Stimulated activated CD8-positive, alpha-beta memory T cell treated with anti-CD3 and anti-CD28 coated beads, Interleukin-15, amount 100 ng/mL, for 24 hours (primary cell): ENCODE measurements at regions not wholly inside any gene's neighbourhood (a gene's known extent, or its start where the extent isn't known, plus 50 kb on each side); places are given as distances from the start of the nearest gene placed in this dataset.
"Not testable (repeated sequence)": the region's sequence is repeated elsewhere in the genome, so short reads cannot be mapped to it uniquely, and the experiment has no call there.

Experiments
- DNase-seq: peaks from one replicate; pipeline ENCODE4 v3.0.0-alpha.2; 2020; ENCODE audit warnings: low read depth

DNA sequence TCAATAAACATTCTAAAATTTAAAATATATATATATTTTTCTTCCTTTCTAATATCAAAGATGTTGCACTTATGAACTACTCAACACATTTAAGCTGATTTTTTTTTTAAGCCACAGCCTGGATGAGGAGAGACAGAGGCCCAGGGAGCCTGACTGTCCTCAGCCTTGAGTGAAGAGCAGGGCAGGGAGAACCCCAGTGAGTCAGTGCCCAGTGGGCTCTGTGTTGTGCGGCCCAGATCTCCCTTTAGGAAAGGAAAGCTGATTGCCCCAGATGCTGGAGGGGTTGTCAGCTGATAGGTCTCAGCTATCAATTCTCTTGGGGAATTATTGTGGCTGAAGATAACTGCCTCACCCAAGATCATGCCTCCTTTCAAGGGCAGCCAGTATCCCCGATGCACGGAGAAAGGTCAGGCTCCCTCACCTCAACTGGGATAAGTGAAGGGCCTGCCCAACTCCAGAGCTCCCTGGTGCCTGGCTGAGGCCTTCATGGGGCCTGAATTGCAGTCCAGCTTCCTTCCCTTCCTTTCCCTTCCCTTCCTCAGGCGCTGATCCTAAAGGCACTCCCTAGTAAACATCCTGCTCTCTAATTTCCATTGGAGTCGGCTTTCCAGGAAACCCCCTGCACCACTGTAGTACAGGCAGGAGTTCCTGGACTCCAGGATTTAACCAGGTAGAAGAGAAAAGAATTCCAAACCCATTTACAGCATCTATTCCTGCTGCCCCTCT is 106.9 kb upstream of the ATL2 start:
- no peak for DNase-seq

DNA sequence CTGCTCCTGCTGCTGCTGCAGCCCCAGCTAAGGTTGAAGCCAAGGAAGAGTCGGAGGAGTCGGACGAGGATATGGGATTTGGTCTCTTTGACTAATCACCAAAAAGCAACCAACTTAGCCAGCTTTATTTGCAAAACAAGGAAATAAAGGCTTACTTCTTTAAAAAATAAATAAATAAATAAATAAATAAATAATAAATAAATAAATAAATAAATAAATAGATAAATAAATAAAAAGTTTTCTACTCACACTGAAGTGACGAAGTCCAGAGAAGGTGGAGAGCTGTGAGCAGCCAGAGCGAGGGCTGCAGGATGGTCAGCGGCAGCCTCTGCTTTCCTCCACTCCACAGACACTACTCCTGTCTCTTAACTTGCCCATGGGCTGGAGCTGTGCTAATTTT is 105.6 kb upstream of the ATL2 start:
- DNase-seq = not testable (repeated sequence)

- no peak for DNase-seq
These were observed 103.5 kb upstream of the ATL2 start for GRCh38 chr2:38480617-38481016.

- no peak for DNase-seq
These were observed 99.9 kb upstream of the ATL2 start for GRCh38 chr2:38477006-38477405.

- DNase-seq = no peak
These were observed 98.5 kb upstream of the ATL2 start for GRCh38 chr2:38475567-38475881.

DNA sequence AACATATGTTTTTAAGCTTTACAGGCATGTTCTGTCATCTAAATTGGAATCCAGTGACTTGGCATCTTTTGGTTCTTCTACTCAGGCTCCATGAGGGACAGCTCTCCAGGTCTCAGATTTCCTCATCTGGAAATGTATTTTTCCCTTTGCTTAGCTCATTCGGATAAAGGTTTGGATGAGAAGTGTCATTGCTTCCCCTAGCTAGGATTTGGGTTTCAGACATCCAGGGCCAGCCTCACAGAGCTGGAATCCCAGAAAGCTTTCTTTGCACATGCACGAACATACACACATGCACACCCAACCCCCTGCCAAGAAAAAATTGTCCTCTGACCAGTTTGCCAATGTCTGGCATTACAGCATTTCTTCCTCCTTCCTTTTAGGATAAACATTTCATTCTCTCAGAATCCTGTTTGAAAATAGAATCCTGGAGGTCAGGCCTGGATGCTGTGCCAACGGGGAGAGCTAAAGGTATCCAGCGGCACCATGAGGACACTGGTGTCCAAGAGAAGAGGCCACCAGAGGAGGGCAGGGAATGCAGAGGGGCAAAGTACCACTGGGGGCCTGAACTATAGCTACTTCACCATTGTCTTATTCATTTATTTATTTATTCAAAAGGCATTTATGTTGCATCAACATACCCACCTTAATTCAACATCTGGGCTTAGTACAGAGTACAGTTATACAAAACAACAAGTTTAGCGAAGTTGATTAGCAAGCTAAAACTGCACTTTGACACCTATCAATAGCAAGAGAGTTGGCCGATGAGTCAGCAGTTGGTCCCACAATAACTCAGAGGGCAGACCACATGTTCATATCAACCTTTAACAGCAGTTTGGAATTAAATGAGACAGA is 97.9 kb upstream of the ATL2 start:
- DNase-seq = no peak

DNA sequence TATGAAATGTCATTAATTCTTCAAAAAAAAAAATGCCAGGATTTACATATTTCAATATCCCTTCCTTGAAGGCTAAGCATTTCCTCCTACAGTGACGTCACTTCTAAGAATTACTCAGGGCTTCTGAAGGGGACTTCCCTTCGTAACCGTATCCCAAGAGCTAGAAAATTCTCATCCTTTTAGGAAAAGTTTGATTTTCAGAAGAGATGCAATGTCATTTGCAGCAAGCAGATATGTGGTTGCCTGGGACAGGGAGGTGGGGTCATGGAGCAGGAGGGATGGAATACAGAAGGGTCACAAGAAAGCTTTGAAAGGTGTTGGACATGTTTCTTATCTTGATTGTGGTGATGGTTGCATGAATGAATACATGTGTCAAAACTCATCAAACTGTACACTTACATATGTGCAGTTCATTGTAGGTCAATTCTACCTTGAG is 97.0 kb upstream of the ATL2 start:
- DNase-seq = no peak

DNA sequence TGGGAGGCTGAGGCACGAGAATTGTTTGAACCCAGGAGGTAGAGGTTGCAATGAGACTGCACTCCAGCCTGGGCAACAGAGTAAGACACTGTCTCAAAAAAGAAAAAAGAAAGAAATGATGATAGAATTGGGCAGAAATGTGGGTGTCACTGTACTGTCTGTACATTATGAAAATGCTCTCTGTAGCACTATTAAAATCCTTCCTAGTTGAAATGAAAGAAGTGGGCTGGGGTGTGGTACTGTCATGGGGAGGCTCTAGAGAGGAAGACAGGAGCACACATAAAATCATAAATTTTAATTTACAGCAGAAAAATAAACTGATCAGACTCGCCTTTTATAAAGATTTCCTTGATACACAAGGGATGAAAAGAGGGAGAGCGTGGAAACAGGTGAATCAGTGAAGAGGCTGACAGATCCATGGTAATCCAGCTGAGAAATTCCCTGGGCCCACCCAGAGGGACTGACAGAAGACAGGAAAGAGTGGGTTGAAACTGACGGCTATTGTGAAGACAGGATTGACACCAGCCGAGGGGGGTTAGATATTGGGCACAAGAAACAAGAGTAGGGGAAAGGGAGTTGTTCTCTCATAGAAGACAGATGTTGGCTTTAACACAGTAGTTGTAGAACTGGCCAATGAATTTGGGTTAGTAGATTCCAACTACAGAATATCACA is 96.4 kb upstream of the ATL2 start:
- no peak for DNase-seq

DNA sequence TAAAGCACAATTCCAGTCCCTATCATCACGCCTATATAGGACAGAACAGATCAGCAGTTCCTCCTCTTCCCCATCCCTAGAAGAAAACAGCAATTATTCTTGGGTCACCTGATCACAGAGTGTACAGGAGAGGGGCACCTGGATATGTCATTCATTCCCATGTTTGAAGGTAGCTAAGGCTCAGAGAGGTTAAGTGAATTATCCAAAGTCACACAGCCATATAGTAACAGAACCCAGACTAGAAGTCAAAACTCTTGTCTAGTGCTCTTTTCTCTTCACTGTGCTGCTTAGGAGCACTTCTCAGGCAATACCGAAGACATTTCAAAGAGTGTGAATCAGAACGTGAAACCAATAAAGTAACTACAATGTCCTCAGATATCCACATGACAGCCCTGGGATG is 93.0 kb upstream of the ATL2 start:
- no peak for DNase-seq

- DNase-seq = no peak
These were observed 90.8 kb upstream of the ATL2 start for GRCh38 chr2:38467768-38468455.

- DNase-seq = no peak
These were observed 90.0 kb upstream of the ATL2 start for GRCh38 chr2:38466876-38467767.

- DNase-seq = no peak
These were observed 89.3 kb upstream of the ATL2 start for GRCh38 chr2:38466409-38466808.

- DNase-seq = no peak
These were observed 88.7 kb upstream of the ATL2 start for GRCh38 chr2:38465789-38466127.

DNA sequence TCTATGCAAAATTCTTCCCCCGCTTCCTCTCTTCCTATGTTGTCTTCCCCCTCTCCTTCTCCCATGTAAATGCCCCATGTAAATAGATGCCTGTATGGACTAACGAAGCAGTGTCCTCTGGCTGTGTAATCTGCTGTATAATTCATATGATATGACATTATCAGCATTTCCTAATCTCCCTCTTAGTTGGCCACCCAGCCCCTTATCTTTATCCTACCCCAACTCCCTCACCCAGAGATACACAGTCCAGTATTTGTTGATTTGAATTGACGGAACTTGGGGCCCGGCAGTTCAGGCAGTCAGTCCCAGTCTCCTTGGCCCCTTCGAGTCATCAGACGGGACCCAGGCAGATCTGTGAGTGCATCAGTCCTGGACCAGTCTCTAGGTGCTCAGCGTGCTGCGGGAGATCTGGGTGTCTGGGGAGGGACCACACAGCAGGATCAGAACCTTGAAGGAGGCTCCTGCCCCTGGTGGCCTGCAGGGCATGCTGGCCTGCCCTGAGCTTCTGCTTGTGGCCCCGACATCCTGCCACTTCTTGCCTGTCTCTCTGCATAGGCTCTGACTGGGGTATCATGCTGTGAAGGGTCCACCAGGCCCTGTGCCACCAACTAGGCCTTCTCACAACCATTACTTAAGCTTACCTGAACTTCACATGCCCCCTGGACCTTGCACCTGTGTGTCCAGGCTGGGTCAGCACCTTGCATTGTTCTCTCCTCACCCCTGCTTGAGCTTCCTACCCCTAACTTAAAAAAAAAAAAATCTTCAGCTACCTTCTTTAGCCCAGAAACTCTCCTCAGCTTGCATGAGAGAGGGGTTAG is 88.1 kb upstream of the ATL2 start:
- no peak for DNase-seq

DNA sequence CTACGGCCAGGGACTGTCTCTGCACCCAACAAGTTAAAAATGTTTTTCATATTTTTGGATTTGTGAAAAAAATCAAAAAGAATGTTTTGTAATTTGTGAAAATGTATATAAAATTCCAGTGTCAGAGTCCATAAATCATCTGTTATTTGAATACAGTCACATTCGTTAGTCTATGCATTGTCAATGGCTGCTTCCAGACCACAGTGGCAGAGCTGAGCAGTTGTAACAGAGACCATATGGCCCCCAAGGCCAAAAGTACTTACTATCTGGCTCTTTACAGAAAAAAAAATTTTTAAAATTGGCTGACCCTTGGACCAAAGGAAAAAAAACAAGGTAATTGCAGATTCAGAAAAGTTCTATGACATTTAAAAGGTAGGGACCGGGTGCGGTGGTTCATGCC is 86.7 kb upstream of the ATL2 start:
- DNase-seq = no peak

GRCh38 chr2:38462121-38462661 is 85.1 kb upstream of the ATL2 start:
- no peak for DNase-seq

DNA sequence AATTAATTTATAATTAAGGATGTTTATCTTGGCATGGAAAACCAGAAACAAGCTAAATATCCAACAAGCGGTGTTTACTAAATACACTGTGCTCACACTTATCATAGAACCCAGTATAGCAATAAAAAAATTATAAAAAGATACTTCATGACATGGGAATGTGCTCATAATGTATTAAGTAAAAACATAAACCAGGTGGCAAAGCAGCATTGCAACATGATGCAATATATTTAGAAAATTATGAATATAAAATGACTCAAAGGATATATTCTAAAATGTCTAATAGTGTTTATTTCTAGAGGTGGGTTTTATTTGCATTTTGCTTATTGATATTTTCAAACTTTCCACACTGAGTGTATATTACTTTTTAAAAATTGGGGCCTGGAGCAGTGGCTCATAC is 84.4 kb upstream of the ATL2 start:
- no peak for DNase-seq

DNA sequence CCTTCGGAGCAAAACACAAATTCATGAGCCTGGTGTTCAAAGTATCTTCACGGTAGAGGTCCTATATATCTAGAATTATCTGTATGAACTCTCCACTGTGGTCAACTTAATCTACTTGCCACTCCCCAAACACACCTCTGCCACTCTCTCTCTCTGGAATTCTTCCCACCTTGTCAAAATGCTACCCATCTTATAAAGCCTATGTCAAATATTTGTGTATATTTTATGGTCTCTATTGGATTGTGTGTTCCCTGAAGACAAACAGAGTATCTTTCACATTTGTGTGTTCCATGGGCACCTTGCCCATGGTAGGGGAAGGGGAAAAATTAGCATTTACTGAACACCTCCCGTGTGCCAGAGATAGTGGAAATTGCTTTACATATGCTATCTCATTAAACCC is 83.2 kb upstream of the ATL2 start:
- no peak for DNase-seq

- DNase-seq = no peak
These were observed 77.0 kb upstream of the ATL2 start for GRCh38 chr2:38454081-38454480.

DNA sequence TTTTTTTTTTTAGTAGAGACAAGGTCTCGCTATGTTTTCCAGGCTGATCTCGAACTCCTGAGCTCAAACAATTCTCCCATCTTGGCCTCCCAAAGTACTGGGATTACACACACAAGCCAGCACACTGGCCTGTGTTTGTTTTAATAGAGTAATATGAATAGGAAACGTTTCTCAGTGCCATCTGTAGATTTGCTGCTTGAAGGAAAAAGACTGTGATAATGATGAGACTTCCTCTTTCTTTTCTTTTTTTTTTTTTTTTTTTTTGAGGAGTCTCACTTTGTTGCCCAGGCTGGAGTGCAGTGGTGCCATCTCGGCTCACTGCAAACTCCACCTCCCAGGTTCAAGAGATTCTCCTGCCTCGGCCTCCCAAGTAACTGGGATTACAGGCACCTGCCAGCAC is 74.7 kb upstream of the ATL2 start:
- DNase-seq = not testable (repeated sequence)
